ENCODE measurements at regions not wholly inside any gene's neighbourhood (a gene's known extent, or its start where the extent isn't known, plus 50 kb on each side); places are given as distances from the start of the nearest gene placed in this dataset.

DNA sequence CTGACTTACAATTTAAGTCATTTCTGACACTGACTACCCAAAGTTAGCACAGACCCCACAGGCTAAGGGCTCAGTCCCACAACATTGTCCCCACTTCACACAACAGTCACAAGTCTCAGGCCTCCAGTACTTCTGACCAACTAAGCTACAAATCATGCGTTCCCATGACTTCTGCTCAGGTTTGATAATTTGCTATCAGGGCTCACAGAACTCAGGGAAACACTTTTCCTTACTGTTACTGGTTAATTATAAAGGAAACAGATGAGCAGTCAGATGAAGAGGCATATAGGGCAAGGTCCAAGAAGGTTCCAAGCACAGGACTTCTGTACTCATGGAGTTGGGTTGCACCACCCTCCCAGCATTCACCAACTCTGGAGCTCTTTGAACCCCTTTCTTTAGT is 151.2 kb upstream of the TNR start:
- no peak for DNase-seq (ENCODE audit: low read depth, low spot score)
- no peak for TF ChIP-seq CTCF (IDR thresholded peaks at IDR 0.05; ENCODE audit: low read depth, low read length)
- no peak overlapping the region for H3K4me3 ChIP-seq (ENCODE audit: low read depth, low read length)
- in situ Hi-C loops (cut with HindIII; ENCODE audit: low sequenced_read_pairs): no loop called here

DNA sequence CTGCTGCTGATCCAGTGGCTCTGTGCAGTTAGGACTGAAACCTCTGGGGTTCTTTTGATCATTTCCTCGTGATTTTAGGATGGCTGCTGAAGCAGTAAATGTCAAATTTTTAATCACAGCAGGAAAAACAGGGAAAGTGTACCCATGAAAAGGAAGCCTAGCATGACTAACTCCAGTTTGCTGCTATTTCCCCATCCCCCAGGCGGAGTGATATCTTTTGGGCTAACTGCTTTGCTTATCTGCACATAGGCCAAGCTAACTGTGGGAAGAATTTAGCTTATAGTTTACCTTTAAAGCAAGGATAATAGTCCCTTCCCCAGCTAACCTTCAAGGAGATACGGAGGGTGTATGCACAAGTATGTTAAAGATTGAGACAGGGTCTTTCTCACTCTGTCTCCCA is 149.8 kb upstream of the TNR start:
- in situ Hi-C loops (cut with HindIII; ENCODE audit: low sequenced_read_pairs): no loop called here
- DNase-seq (ENCODE audit: low read depth, low spot score): no peak
- H3K4me3 ChIP-seq (ENCODE audit: low read depth, low read length): no peak overlapping the region
- TF ChIP-seq CTCF (IDR thresholded peaks at IDR 0.05; ENCODE audit: low read depth, low read length): no peak

DNA sequence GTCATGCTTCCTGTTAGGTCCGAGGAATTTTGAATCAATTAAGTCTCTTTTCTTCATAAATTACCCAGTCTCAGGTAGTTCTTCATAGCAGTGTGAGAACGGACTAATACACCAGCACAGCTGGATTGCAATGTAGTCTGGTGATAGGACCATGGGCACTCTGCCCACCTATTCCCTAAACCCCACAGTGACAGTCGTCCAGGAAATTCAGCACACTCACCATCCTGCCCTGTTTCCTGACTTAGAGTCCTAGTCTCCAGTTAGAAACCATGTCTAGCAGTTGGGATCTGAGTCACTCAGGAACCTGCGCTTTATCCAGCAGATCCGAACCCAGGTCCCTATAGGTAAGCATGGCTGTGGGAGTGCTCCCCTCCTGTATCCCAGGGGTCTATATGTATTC is 149.3 kb upstream of the TNR start:
- no peak for DNase-seq (ENCODE audit: low read depth, low spot score)
- in situ Hi-C loops (cut with HindIII; ENCODE audit: low sequenced_read_pairs): no loop called here
- no peak for TF ChIP-seq CTCF (IDR thresholded peaks at IDR 0.05; ENCODE audit: low read depth, low read length)
- no peak overlapping the region for H3K4me3 ChIP-seq (ENCODE audit: low read depth, low read length)

DNA sequence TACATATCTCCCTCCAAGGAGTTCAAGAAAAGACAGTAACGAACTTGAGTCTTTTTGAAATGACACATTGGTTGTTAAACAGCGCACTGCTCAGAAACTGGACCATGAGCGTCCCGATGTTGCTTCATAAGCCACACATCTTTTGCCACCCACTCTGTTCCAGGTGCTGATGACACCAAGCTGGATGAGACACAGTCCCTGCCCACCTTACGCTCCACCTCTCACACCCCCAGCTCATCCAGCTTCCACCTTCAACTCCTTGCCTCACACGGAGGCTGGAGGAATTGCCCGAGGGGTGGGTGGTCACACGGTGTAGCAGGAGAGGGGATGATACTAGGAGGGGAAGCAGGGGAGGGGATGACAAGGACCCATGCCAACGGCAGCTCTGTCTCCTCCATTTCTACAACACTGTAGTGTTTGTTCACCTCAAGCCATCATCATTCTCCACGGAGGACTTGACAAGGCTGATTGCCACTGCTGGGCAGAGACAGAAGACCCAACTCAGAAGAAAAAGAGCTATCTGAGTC is 148.5 kb upstream of the TNR start:
- TF ChIP-seq CTCF (IDR thresholded peaks at IDR 0.05; ENCODE audit: low read depth, low read length): no peak
- in situ Hi-C loops (cut with HindIII; ENCODE audit: low sequenced_read_pairs): no loop called here

DNA sequence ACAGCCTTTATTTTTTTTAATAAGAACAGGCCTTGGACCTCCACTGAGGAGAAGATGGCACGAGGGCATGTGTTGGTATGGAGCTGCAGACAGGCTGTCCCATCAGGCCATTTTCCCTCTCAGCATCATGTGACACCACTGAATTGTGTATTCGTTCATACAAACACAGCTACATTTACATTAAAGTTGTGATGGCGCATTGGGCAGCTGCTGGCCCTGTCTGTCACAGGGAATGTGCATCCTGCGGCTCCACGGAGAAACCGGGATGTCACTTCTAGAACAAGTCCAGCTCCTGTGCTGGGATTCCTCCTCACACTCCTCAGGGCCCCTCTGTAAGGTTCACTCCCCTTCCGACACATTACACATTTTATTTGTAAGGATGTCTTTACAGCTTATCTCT is 147.6 kb upstream of the TNR start:
- no peak for TF ChIP-seq CTCF (IDR thresholded peaks at IDR 0.05; ENCODE audit: low read depth, low read length)
- in situ Hi-C loops (cut with HindIII; ENCODE audit: low sequenced_read_pairs): no loop called here
- DNase-seq (ENCODE audit: low read depth, low spot score): no peak
- H3K4me3 ChIP-seq (ENCODE audit: low read depth, low read length): no peak overlapping the region

More for the DNA sequence above, 148.5 kb upstream of the TNR start:
- no peak for DNase-seq (ENCODE audit: low read depth, low spot score)
- no peak overlapping the region for H3K4me3 ChIP-seq (ENCODE audit: low read depth, low read length)

DNA sequence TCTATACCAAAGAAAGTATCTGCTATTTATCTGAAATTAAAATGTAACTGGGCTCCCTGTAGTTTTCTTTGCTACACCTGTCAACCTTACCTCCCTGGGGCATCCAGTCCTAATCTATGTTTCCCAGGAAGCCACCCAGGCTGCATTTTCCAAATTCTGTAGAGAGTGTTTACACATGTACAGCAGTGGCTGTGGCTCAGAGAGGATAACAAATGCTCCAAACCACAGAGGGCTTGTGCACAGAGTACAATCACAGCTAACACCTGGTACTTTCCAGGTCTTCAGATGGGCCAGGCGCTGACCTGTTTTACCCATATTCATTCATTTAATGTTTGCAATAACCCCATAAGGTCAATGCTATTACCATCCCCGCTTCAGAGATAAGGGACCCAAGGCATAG is 146.5 kb upstream of the TNR start:
- no peak for TF ChIP-seq CTCF (IDR thresholded peaks at IDR 0.05; ENCODE audit: low read depth, low read length)
- in situ Hi-C loops (cut with HindIII; ENCODE audit: low sequenced_read_pairs): no loop called here
- no peak for DNase-seq (ENCODE audit: low read depth, low spot score)
- no peak overlapping the region for H3K4me3 ChIP-seq (ENCODE audit: low read depth, low read length)

DNA sequence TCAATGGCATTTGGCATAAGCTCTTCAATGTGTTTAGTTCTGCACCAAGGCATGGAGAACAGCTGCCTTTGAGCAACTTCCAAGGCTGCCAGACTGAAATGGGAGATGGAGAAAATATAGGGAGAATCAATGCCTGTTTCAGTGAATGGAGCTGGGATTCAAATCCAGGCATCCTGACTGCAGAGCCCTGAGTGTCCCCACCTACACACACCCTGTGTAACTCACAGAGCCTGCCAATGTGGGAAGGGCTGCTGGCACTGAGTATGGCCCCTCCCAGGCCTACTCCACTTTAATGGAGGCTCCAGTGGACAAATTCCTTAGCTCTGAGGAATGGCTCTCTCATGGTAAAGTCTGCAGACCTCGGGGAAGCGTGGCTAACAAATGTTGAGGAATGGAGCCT is 145.6 kb upstream of the TNR start:
- in situ Hi-C loops (cut with HindIII; ENCODE audit: low sequenced_read_pairs): no loop called here
- H3K4me3 ChIP-seq (ENCODE audit: low read depth, low read length): no peak overlapping the region
- TF ChIP-seq CTCF (IDR thresholded peaks at IDR 0.05; ENCODE audit: low read depth, low read length): no peak
- no peak for DNase-seq (ENCODE audit: low read depth, low spot score)
